ENCODE measurements at regions not wholly inside any gene's neighbourhood (a gene's known extent, or its start where the extent isn't known, plus 50 kb on each side); places are given as distances from the start of the nearest gene placed in this dataset.

DNA sequence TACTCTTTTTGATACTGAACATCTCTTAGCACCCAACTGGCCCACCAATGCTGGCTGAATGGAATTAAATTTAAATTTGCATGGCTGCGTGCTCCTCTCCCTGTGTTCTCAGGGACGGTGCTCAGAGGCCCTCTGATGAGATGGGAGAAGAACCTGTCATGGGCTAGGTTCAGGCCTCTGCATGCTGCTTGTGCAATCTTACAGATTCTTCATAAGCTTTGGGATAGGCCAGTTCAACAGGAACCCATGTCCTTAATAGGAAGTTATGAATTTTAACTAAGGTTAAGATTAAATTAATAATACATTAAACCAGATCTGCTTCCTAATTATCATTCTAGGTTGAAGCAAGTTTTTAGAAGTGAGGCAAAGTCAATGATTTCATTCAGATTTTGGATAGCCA lies 119.7 kb upstream of the LRIG3 start:
- TF ChIP-seq, protein P1, sequence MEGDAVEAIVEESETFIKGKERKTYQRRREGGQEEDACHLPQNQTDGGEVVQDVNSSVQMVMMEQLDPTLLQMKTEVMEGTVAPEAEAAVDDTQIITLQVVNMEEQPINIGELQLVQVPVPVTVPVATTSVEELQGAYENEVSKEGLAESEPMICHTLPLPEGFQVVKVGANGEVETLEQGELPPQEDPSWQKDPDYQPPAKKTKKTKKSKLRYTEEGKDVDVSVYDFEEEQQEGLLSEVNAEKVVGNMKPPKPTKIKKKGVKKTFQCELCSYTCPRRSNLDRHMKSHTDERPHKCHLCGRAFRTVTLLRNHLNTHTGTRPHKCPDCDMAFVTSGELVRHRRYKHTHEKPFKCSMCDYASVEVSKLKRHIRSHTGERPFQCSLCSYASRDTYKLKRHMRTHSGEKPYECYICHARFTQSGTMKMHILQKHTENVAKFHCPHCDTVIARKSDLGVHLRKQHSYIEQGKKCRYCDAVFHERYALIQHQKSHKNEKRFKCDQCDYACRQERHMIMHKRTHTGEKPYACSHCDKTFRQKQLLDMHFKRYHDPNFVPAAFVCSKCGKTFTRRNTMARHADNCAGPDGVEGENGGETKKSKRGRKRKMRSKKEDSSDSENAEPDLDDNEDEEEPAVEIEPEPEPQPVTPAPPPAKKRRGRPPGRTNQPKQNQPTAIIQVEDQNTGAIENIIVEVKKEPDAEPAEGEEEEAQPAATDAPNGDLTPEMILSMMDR (conservative IDR thresholded peaks at IDR 0.05; ENCODE audit: low read length): no peak
- TF ChIP-seq EZH2phosphoT487 (IDR thresholded peaks at IDR 0.05; ENCODE audit: borderline replicate concordance, low read depth, low read length): no peak
